Stimulated activated CD8-positive, alpha-beta memory T cell treated with anti-CD3 and anti-CD28 coated beads, Interleukin-4, amount 100 ng/mL, for 48 hours (primary cell): ENCODE measurements at regions not wholly inside any gene's neighbourhood (a gene's known extent, or its start where the extent isn't known, plus 50 kb on each side); places are given as distances from the start of the nearest gene placed in this dataset.

Experiments
- DNase-seq: peaks from one replicate; pipeline ENCODE4 v3.0.0-alpha.2; 2020

DNA sequence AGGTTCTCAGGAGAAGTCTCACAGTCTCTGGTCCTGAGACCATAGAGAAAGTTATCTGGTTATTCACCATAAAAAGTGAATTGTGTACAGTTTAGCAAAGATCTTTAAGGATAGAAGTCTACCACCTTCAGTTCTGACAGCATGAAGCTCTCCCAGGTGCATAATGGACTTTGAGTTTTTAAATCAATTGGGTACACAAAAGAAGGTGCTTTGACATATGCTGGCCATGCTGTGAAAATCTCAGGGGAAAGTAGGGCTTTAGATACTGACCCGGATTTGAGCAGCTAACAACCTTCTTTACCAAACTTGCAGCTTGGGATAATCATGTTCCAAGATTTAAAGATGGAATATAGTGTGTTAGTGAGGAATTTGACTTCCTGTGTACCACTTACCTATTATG lies 264.2 kb downstream of the ZSWIM6 start:
- no peak for DNase-seq

DNA sequence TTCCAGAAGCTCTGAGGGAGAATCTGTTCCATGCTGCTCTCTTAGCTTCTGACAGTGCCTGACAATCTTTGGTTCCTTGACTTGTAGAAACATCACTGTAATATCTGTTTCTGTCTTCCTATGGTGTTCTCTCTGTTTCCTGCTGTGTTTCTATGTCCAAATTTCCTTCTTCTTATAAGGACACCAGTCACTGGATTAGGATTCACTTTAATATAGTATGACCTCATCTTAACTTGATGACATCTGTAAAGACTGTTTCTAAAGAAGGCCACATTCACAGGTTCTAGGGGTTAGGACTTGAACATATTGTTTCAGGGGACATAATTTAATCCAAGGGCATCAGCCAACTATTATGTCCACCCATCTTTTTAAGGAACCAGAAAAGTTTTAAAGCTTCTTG lies 265.6 kb downstream of the ZSWIM6 start:
- no peak for DNase-seq

DNA sequence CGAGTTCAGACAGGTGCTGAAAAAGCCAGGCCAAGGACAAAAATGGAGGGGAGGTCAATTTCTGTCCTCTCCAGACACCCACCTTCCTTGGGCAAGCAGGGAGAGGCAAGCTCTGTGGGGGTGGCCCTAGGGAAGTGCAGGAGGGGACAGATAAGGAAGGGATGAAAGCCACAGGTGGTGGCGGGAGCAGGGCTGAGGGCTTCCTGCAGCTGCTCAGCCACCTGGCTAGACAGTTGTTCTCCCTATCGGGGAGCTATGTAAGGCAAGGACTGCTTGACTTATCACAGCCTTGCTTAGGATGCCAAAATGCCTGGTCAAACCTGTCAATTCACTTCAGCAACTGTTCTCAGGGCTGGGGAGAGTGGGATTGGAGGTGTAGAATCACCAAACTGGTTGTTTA lies 266.1 kb downstream of the ZSWIM6 start:
- DNase-seq = no peak

DNA sequence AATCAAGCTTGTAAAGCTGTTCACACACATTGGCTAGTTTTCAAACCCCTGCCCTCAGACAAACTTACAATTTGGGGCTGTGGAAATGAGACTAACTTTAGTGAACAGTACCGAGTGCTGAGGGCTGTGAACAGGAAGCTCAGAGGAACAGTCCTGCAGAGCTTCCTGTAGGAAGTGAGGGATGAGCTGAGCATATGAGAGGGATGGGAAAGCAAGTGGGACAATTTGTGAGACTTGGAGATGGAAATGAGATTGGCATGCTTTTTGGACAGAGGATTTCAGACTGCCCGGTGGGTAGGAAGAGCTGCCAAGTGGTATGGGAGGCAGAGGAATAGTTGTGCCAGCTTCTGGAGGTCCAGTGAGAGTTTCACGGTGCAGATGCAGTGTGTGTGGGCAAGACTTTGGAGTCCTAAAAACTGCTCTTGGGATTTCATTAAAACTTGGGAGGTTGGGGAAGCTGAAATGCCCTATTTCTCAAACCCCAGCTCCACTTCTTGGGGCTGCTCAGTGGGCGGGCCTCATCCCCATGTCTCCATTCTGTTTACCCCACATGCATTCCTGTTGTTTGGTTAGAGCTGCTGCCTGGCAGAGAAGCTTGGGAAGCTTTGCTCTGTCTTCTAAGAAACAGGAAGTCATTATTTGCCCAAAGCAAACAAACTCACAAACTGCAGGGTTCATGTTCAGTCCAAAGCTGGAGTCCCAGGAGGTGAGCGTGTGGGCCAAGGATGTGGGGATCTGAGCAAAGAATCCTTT lies 267.5 kb downstream of the ZSWIM6 start:
- DNase-seq = no peak

DNA sequence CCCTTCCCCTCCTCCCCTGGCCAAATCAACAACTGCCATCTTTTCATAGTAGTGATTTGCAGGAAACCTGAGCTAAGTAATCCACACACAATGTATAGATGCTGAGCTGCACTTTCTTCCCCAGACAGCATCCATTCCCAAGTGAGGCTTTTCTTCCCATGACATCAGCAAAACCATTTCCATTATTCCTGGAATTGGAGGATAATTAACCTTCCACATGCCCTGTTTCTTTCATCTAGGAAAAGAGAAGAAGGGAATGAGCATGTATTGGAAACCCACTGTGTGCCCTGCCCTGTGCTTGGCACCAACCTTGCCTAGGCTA lies 268.0 kb downstream of the ZSWIM6 start:
- DNase-seq = no peak

DNA sequence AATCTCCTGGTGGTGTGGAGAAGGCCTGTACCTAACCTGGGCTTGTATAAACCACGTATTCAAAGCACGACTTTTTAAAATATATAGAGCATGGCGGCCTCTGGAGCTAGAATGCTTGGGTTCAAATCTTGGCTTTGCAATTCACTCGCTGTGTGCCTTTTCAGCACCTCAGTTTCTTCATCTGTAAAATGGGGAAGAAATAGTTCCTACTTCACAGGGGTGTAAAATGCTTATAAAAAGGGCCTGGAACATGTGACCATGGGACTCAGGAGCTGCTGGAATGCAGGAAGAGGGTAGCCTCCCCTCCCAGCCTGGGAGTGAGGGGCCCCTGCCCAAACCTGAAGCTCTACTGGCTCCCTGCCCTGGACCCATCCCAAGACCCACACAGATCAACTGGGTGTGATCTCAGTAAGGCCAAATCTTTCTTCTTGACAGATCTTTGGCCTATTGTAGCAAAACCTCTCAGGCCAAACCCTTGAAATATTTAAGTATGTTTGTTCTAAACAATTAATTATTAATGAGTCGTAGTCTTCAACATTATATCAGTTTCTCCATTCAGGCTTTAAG lies 269.0 kb downstream of the ZSWIM6 start:
- no peak for DNase-seq

DNA sequence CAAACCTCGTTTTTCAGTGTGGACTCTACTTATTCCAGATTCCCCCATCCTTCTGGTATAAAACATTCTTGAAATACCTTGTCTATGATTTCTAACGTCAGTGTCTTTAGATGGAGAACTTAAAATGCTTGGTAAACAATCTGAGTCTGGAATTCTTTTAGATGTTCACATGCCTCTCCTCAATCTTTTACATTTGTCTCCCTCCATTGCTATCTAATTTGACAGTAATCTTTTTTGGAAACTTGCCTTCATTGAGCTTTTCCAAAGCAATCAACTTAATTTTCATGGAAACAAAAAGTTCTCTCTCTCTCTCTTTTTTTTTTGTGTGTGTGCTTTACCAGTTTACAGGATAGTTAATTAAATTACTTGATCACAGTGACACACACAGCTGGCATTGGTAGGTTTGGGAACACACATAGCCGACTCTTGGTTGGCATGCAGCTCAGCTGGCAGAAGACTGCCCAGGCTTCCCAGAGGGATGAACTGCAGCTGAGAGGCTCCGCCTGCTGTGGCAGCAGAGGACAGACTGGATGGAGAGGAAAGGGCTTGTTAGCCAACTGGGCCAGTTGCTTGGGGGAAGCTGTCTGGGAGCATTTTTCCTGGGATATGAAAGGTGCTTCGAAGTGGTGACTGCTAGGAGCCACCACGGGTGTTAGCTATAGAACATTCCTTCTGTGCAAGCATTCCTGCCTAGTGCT lies 271.3 kb downstream of the ZSWIM6 start:
- no peak for DNase-seq

DNA sequence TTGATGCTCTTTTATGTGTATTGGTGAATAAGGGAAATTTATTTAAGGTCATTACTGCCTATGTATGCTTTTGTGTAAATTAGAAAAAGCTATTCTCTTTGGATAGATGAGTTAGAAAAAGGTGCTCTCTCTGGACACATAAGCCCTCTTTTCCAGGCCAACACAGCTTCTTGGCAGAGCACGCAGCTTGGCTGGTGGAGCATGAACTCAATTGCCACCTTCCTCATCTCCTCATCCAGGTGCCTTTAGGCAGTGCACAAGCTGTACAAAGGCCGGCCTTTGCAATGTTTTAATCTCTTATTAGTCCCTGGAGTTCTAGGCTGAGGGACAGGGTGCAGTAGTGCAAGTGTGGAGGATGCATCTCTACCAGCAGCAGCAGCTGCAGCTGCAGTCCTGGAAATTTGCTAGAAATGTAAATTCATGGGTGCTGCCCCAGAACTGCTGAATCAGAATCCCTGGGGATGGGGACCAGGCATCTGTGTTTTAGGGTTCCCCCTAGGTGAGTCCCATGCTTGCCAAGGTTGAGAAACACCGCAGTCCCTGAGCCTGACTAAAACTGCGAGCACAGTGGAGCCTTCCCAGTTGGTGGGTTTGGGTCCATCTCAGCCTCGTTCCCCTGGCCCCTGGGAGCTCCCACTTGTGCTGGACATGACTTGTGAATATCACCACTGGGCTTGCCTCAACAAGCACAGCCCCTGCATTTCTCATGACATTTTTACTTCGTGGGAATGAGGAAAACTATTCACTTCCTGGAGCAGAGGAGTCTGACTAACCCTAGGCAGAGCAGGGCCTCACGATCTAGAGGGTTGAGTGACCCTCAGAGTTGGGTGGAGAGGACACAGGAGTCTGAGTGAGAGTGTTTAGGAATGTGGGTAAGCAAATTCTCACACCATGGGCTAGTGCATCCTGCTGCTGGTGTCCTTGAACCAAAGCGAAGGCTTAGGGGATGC lies 272.3 kb downstream of the ZSWIM6 start:
- DNase-seq = no peak

DNA sequence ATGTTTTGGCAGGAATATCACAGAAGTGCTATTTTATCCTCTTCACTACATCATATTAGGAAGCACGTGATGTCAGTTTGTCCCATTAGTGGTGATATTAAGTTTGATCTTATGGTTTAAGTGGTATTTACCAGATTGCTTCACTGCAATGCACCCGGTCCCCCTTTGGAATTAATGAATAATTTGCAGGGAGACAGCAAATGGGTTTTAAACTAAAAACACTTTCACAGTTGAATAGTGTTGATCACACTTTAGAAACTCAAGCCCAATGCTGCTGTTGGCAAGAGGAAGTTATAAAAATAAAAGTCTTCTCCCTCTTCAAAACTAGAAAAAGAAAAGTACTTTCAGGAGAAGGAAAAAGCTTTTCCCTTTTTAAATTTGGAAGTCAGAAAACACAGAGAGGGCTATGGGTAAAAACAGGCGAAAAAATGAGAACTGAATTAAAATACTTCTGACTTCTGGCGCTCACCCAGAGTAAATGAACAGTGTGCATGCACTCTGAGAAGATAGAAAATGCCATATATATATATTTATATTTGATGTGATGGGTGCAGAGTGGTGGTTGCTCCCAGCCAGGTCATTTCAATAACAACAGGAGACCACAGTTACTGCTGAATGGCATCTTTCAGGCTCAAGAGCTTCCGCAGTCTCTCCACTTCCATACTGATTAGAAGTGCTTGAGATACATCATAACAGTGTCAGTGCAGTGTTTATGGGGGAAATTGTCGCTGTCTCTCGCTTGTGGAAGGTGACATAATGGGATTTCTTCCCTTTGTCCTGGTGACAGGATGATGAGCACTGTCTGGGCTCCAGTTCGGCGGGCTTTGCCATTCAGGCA lies 278.0 kb downstream of the ZSWIM6 start:
- no peak for DNase-seq

DNA sequence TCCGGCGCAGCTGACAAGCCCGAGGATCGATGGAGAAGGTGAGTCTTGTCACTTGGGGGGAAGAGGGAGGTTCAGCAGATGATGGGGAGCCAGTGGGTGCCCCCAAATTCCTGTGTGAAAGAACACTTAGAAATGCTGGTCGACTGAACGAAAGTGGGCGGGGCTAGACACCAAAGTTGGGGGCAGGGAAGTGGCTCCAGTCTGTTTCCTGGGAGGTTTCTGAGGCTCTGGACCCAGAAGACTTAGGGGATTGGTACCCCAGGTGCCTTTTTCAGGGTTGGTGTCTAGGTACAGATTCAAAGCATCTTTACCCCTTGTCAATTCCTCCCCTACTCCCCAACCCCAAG lies 278.6 kb downstream of the ZSWIM6 start:
- no peak for DNase-seq

DNA sequence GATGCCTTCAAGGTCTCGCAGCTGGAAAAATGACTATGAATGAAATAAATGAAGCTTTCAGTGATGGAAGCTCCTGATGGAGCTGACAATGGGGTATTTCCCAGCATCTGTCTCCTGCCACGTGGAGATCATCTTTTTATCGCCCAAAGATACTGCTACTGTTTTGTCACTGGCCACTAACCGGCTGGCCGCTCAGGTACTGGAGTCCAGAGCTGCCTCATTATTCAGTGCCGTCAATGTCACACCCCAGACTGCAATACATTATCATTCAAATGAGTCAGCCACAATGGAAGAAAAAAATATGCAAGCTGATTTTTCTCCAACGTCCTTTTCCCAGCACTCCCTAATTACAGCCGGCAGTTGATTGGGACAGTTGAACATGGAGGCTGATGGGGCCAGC lies 280.4 kb downstream of the ZSWIM6 start:
- DNase-seq = no peak

DNA sequence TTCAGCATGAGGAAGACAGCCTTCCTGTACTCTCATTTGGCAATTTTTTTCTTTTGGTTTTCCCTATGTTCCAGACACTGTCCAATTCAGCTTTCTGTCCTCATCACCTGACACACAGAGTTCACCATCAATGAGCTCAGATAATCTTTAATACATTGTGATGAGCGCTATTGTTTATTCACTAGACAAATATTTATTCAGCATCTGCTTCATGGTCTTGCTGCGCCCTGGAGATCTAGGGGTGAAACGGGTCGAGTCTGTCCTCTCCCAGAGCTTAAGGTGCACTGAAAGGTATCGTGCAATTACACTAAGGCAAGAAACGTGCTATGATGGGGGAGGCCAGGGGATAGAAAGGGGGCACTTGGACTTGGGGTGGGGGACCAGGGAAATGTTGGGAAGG lies 281.6 kb downstream of the ZSWIM6 start:
- no peak for DNase-seq

DNA sequence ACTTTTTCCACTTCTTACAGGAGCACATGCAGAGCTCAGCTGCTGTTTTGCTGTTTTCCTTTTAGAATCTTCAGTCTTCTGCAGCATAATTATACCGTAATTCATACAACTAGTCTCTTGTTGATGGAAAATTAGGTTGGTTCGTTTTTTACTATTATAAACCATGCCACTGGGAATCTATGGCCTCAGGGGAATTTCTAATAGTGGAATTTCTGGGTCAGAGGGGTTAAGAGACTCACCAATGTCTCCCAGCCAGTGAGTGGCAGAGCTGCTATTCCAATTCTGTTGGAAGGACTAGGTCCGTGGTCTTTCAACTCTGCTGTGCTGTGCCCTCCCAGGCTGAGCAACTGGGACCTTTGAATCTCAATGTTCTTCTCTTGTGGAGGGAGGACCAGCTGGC lies 282.5 kb downstream of the ZSWIM6 start:
- DNase-seq = no peak

DNA sequence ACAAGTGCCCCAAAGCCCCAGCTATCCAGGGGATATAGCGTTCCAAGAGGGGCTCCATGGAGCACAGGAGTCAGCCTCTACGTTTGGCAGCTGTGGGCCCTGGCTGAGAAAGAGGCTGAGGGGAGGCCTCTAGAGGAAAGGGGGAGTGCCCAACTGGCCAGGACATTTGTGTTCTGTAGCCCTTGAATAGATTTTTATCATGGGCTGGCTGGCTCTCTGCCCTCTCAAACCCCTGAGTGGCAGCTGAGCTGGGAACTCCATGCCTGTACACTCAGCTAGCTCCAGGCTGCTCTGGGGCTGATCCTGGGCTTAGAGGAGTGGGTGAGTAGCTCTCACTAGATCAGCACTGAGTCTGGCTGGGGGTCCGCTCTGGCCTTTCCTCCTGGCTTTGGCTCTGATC lies 285.0 kb downstream of the ZSWIM6 start:
- no peak for DNase-seq

DNA sequence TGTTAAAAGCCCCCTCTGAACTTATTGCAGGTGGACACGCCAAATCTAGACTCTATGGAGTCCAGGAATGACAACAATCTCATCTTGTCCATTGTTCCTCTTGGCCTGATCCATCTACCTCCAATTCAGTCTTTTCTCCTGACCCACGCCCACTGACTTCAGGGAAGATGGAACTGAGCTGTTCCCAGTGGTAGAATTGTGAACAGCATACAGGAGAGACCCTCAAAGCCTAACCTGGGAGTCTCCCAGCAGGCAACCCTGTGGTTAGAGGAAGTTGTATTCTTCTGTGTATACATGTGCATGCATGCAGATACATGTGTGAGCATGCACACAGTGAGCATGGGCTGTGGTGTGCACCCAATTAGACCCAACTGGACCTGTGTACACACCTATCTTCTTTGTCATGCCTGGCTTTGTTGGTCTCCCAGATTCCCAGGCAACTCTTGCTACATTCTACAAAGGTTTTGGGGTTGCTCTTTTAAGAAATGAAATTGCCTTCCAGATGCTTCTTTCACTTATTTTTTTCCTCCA lies 286.0 kb downstream of the ZSWIM6 start:
- DNase-seq = no peak

DNA sequence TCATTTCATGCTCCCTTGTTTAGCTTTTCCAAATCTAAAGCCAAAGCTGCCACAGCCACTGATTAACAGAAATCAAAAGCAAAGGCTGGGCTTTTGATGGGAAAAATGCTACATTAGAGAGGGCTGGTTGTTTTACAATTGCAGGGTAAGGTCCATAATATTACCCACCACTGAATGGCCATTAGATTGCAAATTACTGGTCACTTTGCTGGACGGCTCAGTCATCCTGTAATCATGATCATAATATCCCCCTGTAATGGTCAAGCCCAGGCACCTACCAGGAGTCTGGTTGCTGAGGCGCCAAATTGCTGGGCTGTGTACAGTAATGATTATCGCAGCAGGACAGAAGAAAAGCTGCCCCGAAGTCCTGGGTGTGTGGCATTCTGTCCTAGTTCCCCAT lies 286.5 kb downstream of the ZSWIM6 start:
- DNase-seq = no peak

DNA sequence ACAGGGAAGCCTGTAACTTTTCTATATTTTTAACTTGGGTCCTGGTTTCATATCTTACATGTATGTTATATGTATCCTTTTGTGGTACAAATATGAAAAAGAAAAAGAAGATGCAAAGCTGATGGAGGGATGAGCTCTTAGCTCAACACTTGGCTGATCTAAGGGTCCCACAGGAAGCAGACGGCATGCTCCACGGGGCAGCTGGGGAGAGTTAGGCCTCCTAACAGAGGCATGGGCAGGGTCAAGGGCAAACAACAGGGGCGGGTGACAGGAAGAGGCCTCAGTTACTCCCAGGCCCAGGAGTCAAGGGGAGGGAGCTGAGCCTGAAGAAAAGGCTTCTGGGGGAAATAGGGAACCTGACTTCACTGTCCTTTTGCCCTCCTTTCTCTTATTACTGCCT lies 287.2 kb downstream of the ZSWIM6 start:
- no peak for DNase-seq

DNA sequence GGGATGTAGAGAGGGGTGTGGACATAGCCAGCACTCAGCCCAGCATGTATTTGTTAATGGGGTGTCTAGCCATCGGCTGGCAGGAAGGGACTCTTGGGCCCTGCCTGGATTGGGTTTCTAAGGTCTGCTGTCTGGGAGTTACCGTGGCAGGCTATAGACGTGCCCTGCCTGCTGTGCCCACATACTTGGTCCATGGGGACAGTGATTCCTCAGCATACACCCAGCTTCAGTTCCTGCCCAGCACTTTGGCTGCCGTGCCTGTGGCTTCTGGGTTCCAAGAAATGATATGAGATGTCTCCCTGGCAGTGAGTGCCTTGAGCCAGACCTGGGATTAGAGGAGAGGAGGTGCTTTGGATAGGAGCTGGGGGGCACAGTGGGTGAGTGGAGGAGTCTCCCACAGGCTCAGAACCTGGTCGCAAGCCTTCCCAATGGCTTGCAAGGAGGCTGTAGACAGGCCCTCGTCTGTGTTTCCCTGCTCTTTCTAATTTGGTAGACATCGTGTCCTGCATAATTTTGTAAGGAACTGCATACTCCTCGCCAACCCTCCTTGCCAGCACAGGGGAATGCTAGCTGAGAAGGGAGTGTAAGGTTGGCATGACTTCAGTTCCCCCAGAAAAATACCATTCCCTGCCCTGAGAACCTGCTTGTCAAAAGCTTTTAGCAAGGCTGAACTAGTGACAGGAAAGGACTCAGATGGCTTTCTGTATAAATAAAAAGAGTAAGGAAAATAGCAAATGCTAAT lies 287.9 kb downstream of the ZSWIM6 start:
- DNase-seq = no peak

DNA sequence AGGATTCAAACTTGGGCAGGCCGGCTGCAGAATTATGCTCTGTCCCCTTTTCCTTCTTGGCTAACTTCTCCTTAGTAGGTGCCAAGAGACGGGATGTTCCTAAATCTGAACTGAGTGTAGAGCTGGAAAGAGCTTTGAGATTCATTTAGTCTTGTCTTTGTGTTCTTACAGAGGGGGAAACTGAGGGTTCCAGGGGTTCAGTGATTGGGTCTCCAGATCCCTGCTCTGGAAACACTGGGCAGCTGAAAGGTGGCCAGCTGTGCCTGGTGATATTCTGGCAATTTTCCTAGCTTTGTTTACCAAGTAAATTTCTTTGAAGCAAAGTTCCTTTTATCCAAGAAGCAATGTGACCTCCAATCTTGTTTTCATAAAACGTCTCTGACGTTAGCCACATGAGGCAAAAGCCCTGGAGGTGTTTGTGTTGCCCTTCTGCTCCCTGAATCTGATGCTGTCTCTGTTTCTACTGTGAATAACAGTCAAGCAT lies 288.7 kb downstream of the ZSWIM6 start:
- no peak for DNase-seq

DNA sequence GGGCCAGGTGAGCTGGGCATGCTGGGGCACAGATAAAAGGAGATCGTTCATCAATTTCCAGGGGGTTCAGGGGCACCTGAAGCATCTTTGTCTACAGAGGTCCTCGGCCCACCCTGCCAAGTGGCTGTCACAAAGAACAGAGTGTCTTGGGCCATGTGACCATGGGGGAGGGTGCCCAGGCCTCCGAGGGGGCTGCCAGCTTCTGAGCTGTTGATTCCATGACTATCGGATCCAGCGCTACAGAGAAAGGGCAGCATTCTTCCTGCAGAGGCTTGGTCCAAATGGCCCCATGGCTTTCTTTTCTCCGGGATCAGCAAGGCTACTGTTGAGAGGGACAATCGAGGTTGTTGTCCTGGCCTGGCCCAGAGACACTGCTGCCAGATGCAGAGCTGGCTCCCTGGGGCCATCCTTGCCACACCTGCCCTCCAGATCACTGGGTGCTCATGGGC lies 289.2 kb downstream of the ZSWIM6 start:
- DNase-seq = no peak

DNA sequence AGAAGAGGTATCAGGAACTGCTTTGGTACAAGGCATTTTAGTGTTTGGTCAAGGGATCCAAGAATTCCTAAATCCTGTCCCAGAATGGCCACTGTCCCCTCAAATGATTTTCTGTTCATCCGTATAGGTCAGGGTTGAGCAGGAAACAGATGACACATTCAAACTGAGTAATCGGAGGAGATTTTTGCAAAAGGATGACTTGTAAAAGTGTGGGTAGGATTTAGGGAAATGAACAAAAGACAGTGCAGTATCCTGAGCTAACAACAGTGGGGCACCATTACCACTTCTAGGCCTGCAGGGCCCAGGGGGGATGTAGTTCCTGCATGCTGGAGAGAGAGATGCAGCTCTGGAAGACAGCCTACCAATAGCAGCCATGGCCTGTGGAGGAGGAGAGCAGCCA lies 290.1 kb downstream of the ZSWIM6 start:
- DNase-seq = no peak
